IMR-90 (cell line): ENCODE measurements at regions not wholly inside any gene's neighbourhood (a gene's known extent, or its start where the extent isn't known, plus 50 kb on each side); places are given as distances from the start of the nearest gene placed in this dataset.

Experiments
- ATAC-seq: fragments of 200-7000 bp; cut with Tn5 transposase; 2 replicates; pipeline ENCODE4 v1.9.1; 2020; ENCODE audit warnings: low read depth, mild to moderate bottlenecking, moderate library complexity
- BruUV-seq: library from RNA; stranded (reverse); fragments of 400-500 nt; replicated peaks from 2 replicates; lab custom pipeline; 2021; lab: Mats Ljungman, UMichigan
- CTCF ChIA-PET: fragments of 300-600 bp; formaldehyde crosslinking; extraction: SDS; loops from one replicate; lab custom pipeline; 2021; ENCODE audit warnings: antibody characterized with exemption; lab: Yijun Ruan, JAX
- POLR2A ChIA-PET: fragments of 300-600 bp; sonication (Branson Sonifier 250); formaldehyde crosslinking; loops from one replicate; lab custom pipeline; 2022; ENCODE audit warnings: antibody characterized with exemption; ENCODE audit not compliant: unreplicated experiment; lab: Charles Lee
- DNase-seq: peaks from one replicate; pipeline ENCODE4 v3.0.0; 2013
- H2AFZ ChIP-seq: replicated peaks from 2 replicates; pipeline ENCODE3; 2013; ENCODE audit warnings: low read length, mild to moderate bottlenecking; ENCODE audit not compliant: poor library complexity
- H2AK5ac ChIP-seq: 2 replicates; pipeline ENCODE4 v1.6.1; 2013; ENCODE audit warnings: low read depth, low read length, inconsistent platforms
- H2AK9ac ChIP-seq: replicated peaks from 2 replicates; pipeline ENCODE3; 2013; ENCODE audit warnings: mild to moderate bottlenecking, low read depth, low read length, moderate library complexity; ENCODE audit not compliant: poor library complexity
- H2BK120ac ChIP-seq: 2 replicates; pipeline ENCODE4 v1.6.1; 2013; ENCODE audit warnings: low read depth, low read length, inconsistent platforms
- H2BK15ac ChIP-seq: 3 replicates; pipeline ENCODE4 v1.6.1; 2013; ENCODE audit warnings: low read depth, low read length, inconsistent platforms
- H2BK20ac ChIP-seq: 2 replicates; pipeline ENCODE4 v1.6.1; 2013; ENCODE audit warnings: low read depth, mild to moderate bottlenecking, inconsistent platforms, low read length, moderate library complexity
- H2BK5ac ChIP-seq: 2 replicates; pipeline ENCODE4 v1.6.1; 2013; ENCODE audit warnings: mild to moderate bottlenecking, low read depth, low read length, inconsistent platforms; ENCODE audit not compliant: poor library complexity, severe bottlenecking
- H3K14ac ChIP-seq: replicated peaks from 2 replicates; pipeline ENCODE4 v1.6.1; 2013; ENCODE audit warnings: low read depth, low read length, inconsistent platforms
- H3K18ac ChIP-seq: 2 replicates; pipeline ENCODE4 v1.6.1; 2013; ENCODE audit warnings: low read depth, low read length, control low read depth
- H3K23ac ChIP-seq: 2 replicates; pipeline ENCODE4 v1.6.1; 2013; ENCODE audit warnings: low read depth, low read length, inconsistent platforms
- H3K27ac ChIP-seq: 2 replicates; pipeline ENCODE4 v1.5.1; 2013; ENCODE audit warnings: mild to moderate bottlenecking, control low read depth, low read length; ENCODE audit not compliant: insufficient read depth
- H3K27me3 ChIP-seq: 2 replicates; pipeline ENCODE4 v1.6.1; 2013; ENCODE audit warnings: low read length; ENCODE audit not compliant: control insufficient read depth, insufficient read depth
- H3K36me3 ChIP-seq: 2 replicates; pipeline ENCODE4 v1.6.1; 2013; ENCODE audit warnings: low read length, mixed read lengths; ENCODE audit not compliant: control insufficient read depth, insufficient read depth
- H3K4ac ChIP-seq: 2 replicates; pipeline ENCODE4 v1.6.1; 2013; ENCODE audit warnings: low read depth, low read length, inconsistent platforms
- H3K4me1 ChIP-seq: 2 replicates; pipeline ENCODE4 v1.6.1; 2013; ENCODE audit warnings: low read length, mixed read lengths; ENCODE audit not compliant: control insufficient read depth, insufficient read depth
- H3K4me2 ChIP-seq: 2 replicates; pipeline ENCODE4 v1.6.1; 2013; ENCODE audit warnings: low read depth, mild to moderate bottlenecking, control low read depth, low read length, moderate library complexity
- H3K4me3 ChIP-seq: 2 replicates; pipeline ENCODE4 v1.5.1; 2013; ENCODE audit warnings: low read depth, mild to moderate bottlenecking, control low read depth, low read length, moderate library complexity; ENCODE audit not compliant: insufficient read depth
- H3K56ac ChIP-seq: 2 replicates; pipeline ENCODE4 v1.6.1; 2013; ENCODE audit warnings: low read length, inconsistent platforms; ENCODE audit not compliant: insufficient read depth; ENCODE audit errors: extremely low read depth
- H3K79me1 ChIP-seq, 2 experiments: 2 replicates each; pipeline ENCODE4 v1.6.1; 2013; ENCODE audit warnings: low read length in 2 of 2, inconsistent platforms in 1 of 2, low read depth in 1 of 2
- H3K9ac ChIP-seq: 2 replicates; pipeline ENCODE4 v1.6.1; 2013; ENCODE audit warnings: low read depth, low read length, control low read depth
- H3K9me1 ChIP-seq: 2 replicates; pipeline ENCODE4 v1.6.1; 2013; ENCODE audit warnings: low read length, inconsistent platforms; ENCODE audit not compliant: insufficient read depth
- H3K9me3 ChIP-seq: 2 replicates; pipeline ENCODE4 v1.6.1; 2013; ENCODE audit warnings: low read length; ENCODE audit not compliant: control insufficient read depth, insufficient read depth
- H4K20me1 ChIP-seq: 2 replicates; pipeline ENCODE4 v1.6.1; 2013; ENCODE audit warnings: low read length, inconsistent platforms; ENCODE audit not compliant: insufficient read depth
- H4K5ac ChIP-seq: 2 replicates; pipeline ENCODE4 v1.6.1; 2013; ENCODE audit warnings: mild to moderate bottlenecking, low read depth, low read length, control low read depth
- H4K8ac ChIP-seq, 2 experiments: 2 replicates each; pipeline ENCODE4 v1.6.1; 2013; ENCODE audit warnings: low read depth in 2 of 2, low read length in 2 of 2, control low read depth in 1 of 2, inconsistent platforms in 1 of 2
- H4K91ac ChIP-seq: 2 replicates; pipeline ENCODE4 v1.6.1; 2013; ENCODE audit warnings: low read depth, low read length, inconsistent platforms; ENCODE audit not compliant: insufficient read depth
- RAD21 ChIP-seq: IDR thresholded peaks from 2 replicates; pipeline ENCODE4 v1.6.1; 2012; ENCODE audit warnings: low read length, improper control_type of control experiment
- RCOR1 ChIP-seq: IDR thresholded peaks from 2 replicates; pipeline ENCODE4 v1.6.1; 2012; ENCODE audit warnings: mild to moderate bottlenecking, low read length, improper control_type of control experiment; ENCODE audit not compliant: insufficient replicate concordance
- RFX5 ChIP-seq: IDR thresholded peaks from 2 replicates; pipeline ENCODE4 v1.8.0; 2012; ENCODE audit warnings: low read depth, mild to moderate bottlenecking, low read length, moderate library complexity
- WGBS, 2 experiments: methylation state at CpG; one replicate each; pipeline versions ENCODE4 v1.1.5 to v1.1.7; 2013; ENCODE audit warnings: missing lambda C conversion rate in 2 of 2; ENCODE audit not compliant: insufficient read length in 1 of 2; ENCODE audit errors: extremely low coverage in 2 of 2; 5-methylcytosine and 5-hydroxymethylcytosine counted together
- dilution Hi-C: fragments of 300-500 bp; cut with HindIII; formaldehyde crosslinking; loops from one replicate; pipeline ENCODE4 v1.14.3; 2018; ENCODE audit warnings: low sequenced_read_pairs; ENCODE audit not compliant: unreplicated experiment
- in situ Hi-C: fragments of 300-500 bp; cut with MboI; formaldehyde crosslinking; loops from 3 replicates; pipeline ENCODE4 v1.14.3; 2019; ENCODE audit warnings: low sequenced_read_pairs, inconsistent platforms, mixed read lengths
- intact Hi-C: fragments of 100-400 bp; cut with micrococcal nuclease; formaldehyde crosslinking; loops from 2 replicates; pipeline ENCODE4 v1.10.0; 2022

GRCh38 chr18:76275727-76276313 is 219.2 kb downstream of the ZNF516 start:
- no peak for ATAC-seq
- Histone ChIP-seq H2BK120ac (no peak overlapping the region), H4K20me1 (no peaks in the 10 kb centered on the region), H3K27me3 (peaks cover 4% of the 10 kb centered on the region), H3K9me1 (no peaks in the 10 kb centered on the region), H4K8ac (no peak overlapping the region), H3K9me3 (no peaks in the 10 kb centered on the region), H2AK5ac (no peak overlapping the region), H2AFZ (no peak overlapping the region), H3K23ac (no peak overlapping the region), H4K5ac (no peak overlapping the region), H3K4me2 (no peak overlapping the region), H3K36me3 (no peaks in the 10 kb centered on the region), H2AK9ac (no peak overlapping the region), H3K27ac (no peak overlapping the region), H3K4me3 (no peak overlapping the region), H2BK20ac (no peak overlapping the region), H2BK5ac (no peak overlapping the region), H3K4me1 (no peaks in the 10 kb centered on the region), H3K56ac (no peak overlapping the region), H3K4ac (no peak overlapping the region), H3K14ac (no peak overlapping the region), H4K91ac (no peak overlapping the region), H3K9ac (no peak overlapping the region), H2BK15ac (no peak overlapping the region), H3K79me1 (no peaks in the 10 kb centered on the region), H3K18ac (no peak overlapping the region)
- intact Hi-C loops (no loop called here), in situ Hi-C loops (no loop called here), dilution Hi-C loops (no loop called here)
- DNase-seq: no peak
- no TSS peak for BruUV-seq
- ChIA-PET CTCF (no interaction called here), POLR2A (no interaction called here)
- TF ChIP-seq RFX5 (no peak), RCOR1 (no peak), RAD21 (no peak)
- 60% methylated on average over 1 of the region's 7 CpGs; no CpG with 5 or more reads in 1 of the 2 experiments for WGBS, 2 experiments
